ENCODE measurements at regions not wholly inside any gene's neighbourhood (a gene's known extent, or its start where the extent isn't known, plus 50 kb on each side); places are given as distances from the start of the nearest gene placed in this dataset.

DNA sequence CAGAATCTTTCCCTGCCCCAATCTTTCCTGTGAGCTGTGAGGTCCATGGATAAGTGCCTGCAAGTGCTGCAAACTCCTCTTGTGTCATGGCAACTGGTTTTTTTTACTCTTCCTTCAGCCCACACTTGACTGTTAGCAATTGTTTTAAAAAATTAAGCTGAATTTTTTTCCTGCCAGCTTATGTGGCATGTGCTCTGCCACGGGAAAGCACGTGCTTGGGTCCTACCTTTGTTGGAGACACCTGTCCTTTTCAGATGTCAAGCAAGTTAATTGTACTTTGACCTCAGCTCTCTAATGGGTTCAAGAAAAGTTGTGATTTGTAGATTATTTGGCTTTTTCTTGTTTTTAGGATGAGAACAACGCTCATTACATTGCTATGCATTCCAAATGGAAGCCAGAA is 398.5 kb downstream of the NUF2 start:
- no peak overlapping the region for H3K4me3 ChIP-seq (ENCODE audit: low read length)
- DNase-seq (ENCODE audit: low read depth) = no peak
- TF ChIP-seq, protein P1, sequence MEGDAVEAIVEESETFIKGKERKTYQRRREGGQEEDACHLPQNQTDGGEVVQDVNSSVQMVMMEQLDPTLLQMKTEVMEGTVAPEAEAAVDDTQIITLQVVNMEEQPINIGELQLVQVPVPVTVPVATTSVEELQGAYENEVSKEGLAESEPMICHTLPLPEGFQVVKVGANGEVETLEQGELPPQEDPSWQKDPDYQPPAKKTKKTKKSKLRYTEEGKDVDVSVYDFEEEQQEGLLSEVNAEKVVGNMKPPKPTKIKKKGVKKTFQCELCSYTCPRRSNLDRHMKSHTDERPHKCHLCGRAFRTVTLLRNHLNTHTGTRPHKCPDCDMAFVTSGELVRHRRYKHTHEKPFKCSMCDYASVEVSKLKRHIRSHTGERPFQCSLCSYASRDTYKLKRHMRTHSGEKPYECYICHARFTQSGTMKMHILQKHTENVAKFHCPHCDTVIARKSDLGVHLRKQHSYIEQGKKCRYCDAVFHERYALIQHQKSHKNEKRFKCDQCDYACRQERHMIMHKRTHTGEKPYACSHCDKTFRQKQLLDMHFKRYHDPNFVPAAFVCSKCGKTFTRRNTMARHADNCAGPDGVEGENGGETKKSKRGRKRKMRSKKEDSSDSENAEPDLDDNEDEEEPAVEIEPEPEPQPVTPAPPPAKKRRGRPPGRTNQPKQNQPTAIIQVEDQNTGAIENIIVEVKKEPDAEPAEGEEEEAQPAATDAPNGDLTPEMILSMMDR (IDR thresholded peaks at IDR 0.05; ENCODE audit: insufficient read depth, low read depth, low read length, missing control alignments) = no peak

DNA sequence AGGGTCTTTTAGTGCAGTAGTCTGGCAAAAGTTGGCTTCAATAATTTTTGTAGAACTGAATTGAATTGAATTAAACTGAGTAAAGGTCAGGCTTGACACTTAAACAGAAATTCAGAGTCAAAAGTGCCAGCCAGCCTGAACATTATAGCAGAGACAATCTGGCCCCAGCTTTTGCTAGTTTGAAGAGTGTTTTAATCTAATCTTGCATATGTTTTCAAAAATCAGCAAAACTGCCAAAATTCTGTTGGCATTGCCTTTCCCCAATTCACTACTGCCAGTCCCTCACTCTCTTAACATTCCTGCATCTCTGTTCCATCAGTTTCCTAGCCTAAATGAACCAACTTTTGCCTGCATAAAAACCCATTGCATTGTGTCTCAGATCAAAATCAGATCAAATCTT is 403.8 kb downstream of the NUF2 start:
- no peak overlapping the region for H3K4me3 ChIP-seq (ENCODE audit: low read length)
- no peak for DNase-seq (ENCODE audit: low read depth)

DNA sequence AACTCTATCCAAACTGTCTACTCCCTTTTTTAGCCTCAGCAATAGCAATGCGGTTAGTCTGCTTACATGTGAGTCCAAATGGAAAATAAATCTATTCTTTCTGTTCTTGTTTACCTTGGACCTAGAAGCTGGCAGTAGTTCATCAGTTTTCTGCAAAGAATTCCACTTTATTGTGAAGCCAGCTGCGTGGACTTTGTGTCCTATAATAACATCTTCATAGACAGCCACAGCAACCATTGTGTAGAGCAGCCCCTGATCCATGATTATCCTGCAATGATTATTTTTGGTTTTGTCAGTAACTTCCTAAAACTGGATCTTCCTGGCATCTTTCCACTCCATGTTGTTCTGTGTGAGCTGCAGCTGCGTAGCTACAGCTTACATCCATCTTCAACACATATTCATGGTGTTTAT is 408.7 kb downstream of the NUF2 start:
- H3K4me3 ChIP-seq (ENCODE audit: low read length) = no peak overlapping the region
- no peak for DNase-seq (ENCODE audit: low read depth)
- TF ChIP-seq, protein P1 (IDR thresholded peaks at IDR 0.05; ENCODE audit: insufficient read depth, low read depth, low read length, missing control alignments) = no peak

More for the DNA sequence above, 403.8 kb downstream of the NUF2 start:
- TF ChIP-seq, protein P1 (IDR thresholded peaks at IDR 0.05; ENCODE audit: insufficient read depth, low read depth, low read length, missing control alignments) = no peak

DNA sequence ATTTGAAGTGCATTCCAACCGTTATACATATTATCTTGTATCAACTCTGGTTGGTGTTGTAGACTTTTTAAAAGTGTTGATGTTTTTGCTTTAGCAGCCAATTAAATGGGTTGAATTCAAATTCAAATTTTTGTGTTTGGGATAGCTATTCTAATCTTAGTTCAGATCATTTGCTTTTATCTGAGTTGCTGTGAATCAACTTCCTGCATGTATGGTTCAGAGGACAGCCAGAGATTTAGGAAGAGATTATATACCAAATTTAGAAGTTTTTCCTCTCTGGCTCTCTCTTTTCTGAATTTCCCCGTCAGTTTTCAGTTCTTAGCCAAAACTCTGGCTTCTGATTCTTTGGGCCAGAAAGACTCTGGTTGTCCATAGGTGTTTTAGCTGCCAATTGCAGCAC is 415.5 kb downstream of the NUF2 start:
- TF ChIP-seq, protein P1 (IDR thresholded peaks at IDR 0.05; ENCODE audit: insufficient read depth, low read depth, low read length, missing control alignments) = no peak
- no peak for DNase-seq (ENCODE audit: low read depth)
- H3K4me3 ChIP-seq (ENCODE audit: low read length) = no peak overlapping the region

DNA sequence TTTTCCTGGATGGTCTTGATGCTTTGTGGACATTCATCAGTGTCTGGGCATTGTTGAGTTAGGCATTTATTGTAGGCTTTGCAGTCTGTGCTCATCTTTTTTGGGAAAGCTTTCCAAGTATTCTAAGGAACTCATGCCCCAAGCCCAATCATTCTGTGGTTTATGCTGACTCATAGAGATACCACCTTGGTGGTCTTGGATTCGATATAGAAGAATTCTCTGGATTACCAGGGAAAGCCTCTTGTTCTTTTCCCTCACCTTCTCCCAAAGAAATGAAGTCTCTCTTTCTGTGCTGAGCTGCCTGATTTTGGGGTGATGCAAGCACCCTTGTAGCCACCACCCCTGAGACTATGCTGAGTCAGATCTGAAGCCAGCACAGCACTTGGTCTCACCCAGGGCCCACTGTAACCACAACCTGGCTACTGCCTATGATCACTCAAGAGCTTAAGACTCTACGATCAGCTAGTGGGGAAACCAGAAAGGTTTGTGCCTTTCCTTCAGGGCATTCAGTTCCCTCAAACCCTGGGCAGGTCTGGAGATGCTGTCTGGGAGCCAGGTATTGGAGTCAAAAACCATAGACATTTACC is 422.6 kb downstream of the NUF2 start:
- TF ChIP-seq, protein P1 (IDR thresholded peaks at IDR 0.05; ENCODE audit: insufficient read depth, low read depth, low read length, missing control alignments) = no peak
- peak; percentile 27 for DNase-seq (ENCODE audit: low read depth)
- no peak overlapping the region for H3K4me3 ChIP-seq (ENCODE audit: low read length)

DNA sequence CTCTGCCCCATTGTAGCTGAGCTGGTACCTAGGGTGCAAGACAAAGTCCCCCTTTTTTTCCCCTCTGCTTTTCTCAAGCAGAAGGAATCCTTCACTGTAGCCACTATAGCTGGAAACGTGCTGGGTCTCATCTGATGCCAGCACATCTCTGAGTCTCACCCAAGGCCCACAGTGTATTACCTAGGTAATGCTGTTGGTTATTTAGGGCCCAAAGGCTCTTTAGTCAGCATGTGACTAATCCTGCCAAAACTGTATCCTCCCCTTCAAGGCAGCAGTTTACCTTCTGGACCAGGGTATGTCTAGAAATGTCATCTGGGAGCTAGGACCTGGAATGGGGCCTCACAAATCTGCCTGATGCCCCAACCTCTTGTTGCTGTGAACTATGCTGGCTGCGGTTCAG is 423.4 kb downstream of the NUF2 start:
- TF ChIP-seq, protein P1 (IDR thresholded peaks at IDR 0.05; ENCODE audit: insufficient read depth, low read depth, low read length, missing control alignments) = no peak
- no peak overlapping the region for H3K4me3 ChIP-seq (ENCODE audit: low read length)

DNA sequence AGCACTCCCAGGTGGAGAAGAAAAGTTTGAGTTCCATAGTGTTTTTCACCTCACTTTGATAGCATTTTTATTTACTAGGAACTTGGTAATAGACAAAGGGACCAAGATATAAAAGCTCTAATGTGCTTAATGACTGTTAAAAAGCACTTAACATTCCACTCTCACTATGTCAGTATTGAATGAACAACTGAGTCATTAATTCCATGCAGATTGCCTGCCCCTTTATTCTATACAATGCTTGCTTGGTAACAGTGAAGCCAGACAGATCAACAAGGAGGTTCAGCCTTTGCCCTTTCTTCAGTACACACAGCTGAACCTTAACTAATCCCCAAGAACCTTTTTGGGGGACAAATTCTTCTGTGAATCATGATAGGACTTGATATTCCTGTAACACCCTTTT is 425.5 kb downstream of the NUF2 start:
- no peak overlapping the region for H3K4me3 ChIP-seq (ENCODE audit: low read length)
- DNase-seq (ENCODE audit: low read depth) = peak; percentile 50
- TF ChIP-seq, protein P1 (IDR thresholded peaks at IDR 0.05; ENCODE audit: insufficient read depth, low read depth, low read length, missing control alignments) = no peak

More for the DNA sequence above, 423.4 kb downstream of the NUF2 start:
- DNase-seq (ENCODE audit: low read depth) = peak; percentile 50

Measured in epithelial cell of esophagus (primary cell).